K562 (cell line): ENCODE measurements at regions not wholly inside any gene's neighbourhood (a gene's known extent, or its start where the extent isn't known, plus 50 kb on each side); places are given as distances from the start of the nearest gene placed in this dataset.

ENCODE experiments used
- CREB1 ChIP-seq, 2 experiments: sonication (generic) in 1 of 2; formaldehyde crosslinking in 1 of 2; IDR thresholded peaks; 2 replicates each; pipeline versions ENCODE4 v1.6.1 to v1.8.0; 2012 to 2022; ENCODE audit warnings: inconsistent platforms in 1 of 2, mild to moderate bottlenecking in 1 of 2, missing genetic modification reagents in 1 of 2, moderate library complexity in 1 of 2
- ETV5 ChIP-seq: sonication (generic); formaldehyde crosslinking; IDR thresholded peaks from 2 replicates; pipeline ENCODE4 v1.4.0; 2020; ENCODE audit warnings: low read depth, mild to moderate bottlenecking, missing genetic modification reagents
- GABPA ChIP-seq: fragments of 200-800 bp; sonication (Bioruptor generic); conservative IDR thresholded peaks from 2 replicates; pipeline ENCODE4 v1.6.1; 2016; ENCODE audit warnings: low read depth, missing genetic modification characterization, missing compliant biosample characterization
- HMGXB4 ChIP-seq: sonication (generic); formaldehyde crosslinking; IDR thresholded peaks from 2 replicates; pipeline ENCODE4 v1.8.1; 2023; ENCODE audit warnings: mild to moderate bottlenecking, missing genetic modification reagents
- PHTF2 ChIP-seq: fragments of 250-450 bp; sonication (Bioruptor Pico); IDR thresholded peaks from 2 replicates; pipeline ENCODE4 v1.5.0; 2021; ENCODE audit warnings: mild to moderate bottlenecking
- POLR2A ChIP-seq: fragments of 450-650 bp; conservative IDR thresholded peaks from 2 replicates; pipeline ENCODE4 v1.6.1; 2016
- SMAD1 ChIP-seq: fragments of 150-350 bp; IDR thresholded peaks from 2 replicates; pipeline ENCODE4 v1.6.1; 2014; ENCODE audit warnings: low read length, low read depth; ENCODE audit not compliant: partially characterized antibody
- THAP7 ChIP-seq: fragments of 250-450 bp; sonication (Bioruptor Pico); IDR thresholded peaks from 2 replicates; pipeline ENCODE4 v1.5.0; 2021
- USF1 ChIP-seq: sonication (generic); formaldehyde crosslinking; IDR thresholded peaks from 2 replicates; pipeline ENCODE4 v1.9.0; 2022; ENCODE audit warnings: mild to moderate bottlenecking, missing genetic modification reagents
- TF ChIP-seq, protein P1 (sequence below), 2 experiments: fragments of 450-650 bp; formaldehyde crosslinking in 1 of 2; IDR thresholded peaks; 2 replicates each; pipeline versions ENCODE4 v1.4.0 to v1.6.1; 2014 to 2020; ENCODE audit warnings: mild to moderate bottlenecking in 2 of 2, borderline replicate concordance in 1 of 2, low read depth in 1 of 2

DNA sequence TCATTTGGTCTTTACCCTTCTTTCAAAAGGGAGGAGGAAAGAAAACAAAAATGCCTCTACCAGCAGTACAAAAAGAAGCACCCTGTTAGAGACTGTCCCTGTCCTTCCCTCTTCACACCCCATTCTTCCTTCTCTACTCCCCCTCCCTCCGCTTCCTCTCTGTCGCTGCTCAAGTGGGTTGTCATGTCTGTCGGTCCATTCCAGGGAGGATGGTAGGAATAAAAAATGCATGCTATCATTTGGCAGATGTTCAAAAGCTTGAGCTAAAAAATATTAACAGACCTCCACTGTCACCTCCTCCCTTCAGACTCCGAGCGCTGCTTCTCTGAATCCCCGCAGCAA lies 482.0 kb downstream of the BCL11A start:
- no peak for TF ChIP-seq ETV5 (CRISPR knock-in tag)
- no peak for TF ChIP-seq USF1 (CRISPR knock-in tag)
- TF ChIP-seq SMAD1, result no peak
- no peak for TF ChIP-seq THAP7
- TF ChIP-seq, protein P1, sequence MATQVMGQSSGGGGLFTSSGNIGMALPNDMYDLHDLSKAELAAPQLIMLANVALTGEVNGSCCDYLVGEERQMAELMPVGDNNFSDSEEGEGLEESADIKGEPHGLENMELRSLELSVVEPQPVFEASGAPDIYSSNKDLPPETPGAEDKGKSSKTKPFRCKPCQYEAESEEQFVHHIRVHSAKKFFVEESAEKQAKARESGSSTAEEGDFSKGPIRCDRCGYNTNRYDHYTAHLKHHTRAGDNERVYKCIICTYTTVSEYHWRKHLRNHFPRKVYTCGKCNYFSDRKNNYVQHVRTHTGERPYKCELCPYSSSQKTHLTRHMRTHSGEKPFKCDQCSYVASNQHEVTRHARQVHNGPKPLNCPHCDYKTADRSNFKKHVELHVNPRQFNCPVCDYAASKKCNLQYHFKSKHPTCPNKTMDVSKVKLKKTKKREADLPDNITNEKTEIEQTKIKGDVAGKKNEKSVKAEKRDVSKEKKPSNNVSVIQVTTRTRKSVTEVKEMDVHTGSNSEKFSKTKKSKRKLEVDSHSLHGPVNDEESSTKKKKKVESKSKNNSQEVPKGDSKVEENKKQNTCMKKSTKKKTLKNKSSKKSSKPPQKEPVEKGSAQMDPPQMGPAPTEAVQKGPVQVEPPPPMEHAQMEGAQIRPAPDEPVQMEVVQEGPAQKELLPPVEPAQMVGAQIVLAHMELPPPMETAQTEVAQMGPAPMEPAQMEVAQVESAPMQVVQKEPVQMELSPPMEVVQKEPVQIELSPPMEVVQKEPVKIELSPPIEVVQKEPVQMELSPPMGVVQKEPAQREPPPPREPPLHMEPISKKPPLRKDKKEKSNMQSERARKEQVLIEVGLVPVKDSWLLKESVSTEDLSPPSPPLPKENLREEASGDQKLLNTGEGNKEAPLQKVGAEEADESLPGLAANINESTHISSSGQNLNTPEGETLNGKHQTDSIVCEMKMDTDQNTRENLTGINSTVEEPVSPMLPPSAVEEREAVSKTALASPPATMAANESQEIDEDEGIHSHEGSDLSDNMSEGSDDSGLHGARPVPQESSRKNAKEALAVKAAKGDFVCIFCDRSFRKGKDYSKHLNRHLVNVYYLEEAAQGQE (IDR thresholded peaks at IDR 0.05; ENCODE audit: borderline replicate concordance), result no peak
- TF ChIP-seq, protein P1 (CRISPR knock-in tag; IDR thresholded peaks at IDR 0.05; ENCODE audit: low read depth), result no peak
- no peak for TF ChIP-seq POLR2A
- no peak for TF ChIP-seq PHTF2 (CRISPR knock-in tag)
- no peak for TF ChIP-seq GABPA (tag)
- no peak for TF ChIP-seq HMGXB4 (CRISPR knock-in tag)
- no peak for TF ChIP-seq CREB1 (IDR thresholded peaks at IDR 0.05)
- no peak for TF ChIP-seq CREB1 (CRISPR knock-in tag; IDR thresholded peaks at IDR 0.05)
